Gastrocnemius medialis (tissue), 4 donors: ENCODE measurements at regions not wholly inside any gene's neighbourhood (a gene's known extent, or its start where the extent isn't known, plus 50 kb on each side); places are given as distances from the start of the nearest gene placed in this dataset.

Experiments used
- CTCF ChIP-seq, 5 experiments: fragments of 450-650 bp in 3 of 5; fragments of 200-600 bp in 2 of 5; sonication (generic) in 2 of 5; IDR thresholded peaks in 4 of 5; conservative IDR thresholded peaks in 1 of 5; 1 replicate in 4 of 5; 2 replicates in 1 of 5; pipeline ENCODE4 v1.5.1; 2016 to 2019; ENCODE audit warnings: antibody characterized with exemption in 5 of 5, mild to moderate bottlenecking in 3 of 5, moderate library complexity in 3 of 5
- POLR2A ChIP-seq, 2 donors: fragments of 450-650 bp; IDR thresholded peaks; one replicate each; pipeline ENCODE4 v1.6.1; 2017; ENCODE audit warnings: antibody characterized with exemption in 2 of 2, mild to moderate bottlenecking in 2 of 2, moderate library complexity in 2 of 2

- TF ChIP-seq CTCF (IDR thresholded peaks at IDR 0.05 in 4 of 5, conservative IDR thresholded peaks at IDR 0.05 in 1 of 5) (no peak), POLR2A (IDR thresholded peaks at IDR 0.05) (peak in 1 of 2 donors; percentile 4)
Measured at GRCh38 chr15:70165716-70166284, 68.1 kb upstream of the TLE3 start.
